GM21528 (cell line): ENCODE measurements at regions not wholly inside any gene's neighbourhood (a gene's known extent, or its start where the extent isn't known, plus 50 kb on each side); places are given as distances from the start of the nearest gene placed in this dataset.

Experiments used
- ATAC-seq: cut with Tn5 transposase; IDR thresholded peaks from one replicate; pipeline ENCODE4 v1.9.1; 2021; ENCODE audit warnings: mild to moderate bottlenecking, moderate library complexity; ENCODE audit not compliant: unreplicated experiment, low FRiP score

- no peak for ATAC-seq
Observed at GRCh38 chr1:14120895-14121294, 420.9 kb downstream of the PRDM2 start.

GRCh38 chr1:14128096-14128495 is 428.1 kb downstream of the PRDM2 start:
- ATAC-seq: no peak

GRCh38 chr1:14129009-14129408 is 429.0 kb downstream of the PRDM2 start:
- ATAC-seq: no peak

- no peak for ATAC-seq
Observed at GRCh38 chr1:14135070-14135469, 435.1 kb downstream of the PRDM2 start.

DNA sequence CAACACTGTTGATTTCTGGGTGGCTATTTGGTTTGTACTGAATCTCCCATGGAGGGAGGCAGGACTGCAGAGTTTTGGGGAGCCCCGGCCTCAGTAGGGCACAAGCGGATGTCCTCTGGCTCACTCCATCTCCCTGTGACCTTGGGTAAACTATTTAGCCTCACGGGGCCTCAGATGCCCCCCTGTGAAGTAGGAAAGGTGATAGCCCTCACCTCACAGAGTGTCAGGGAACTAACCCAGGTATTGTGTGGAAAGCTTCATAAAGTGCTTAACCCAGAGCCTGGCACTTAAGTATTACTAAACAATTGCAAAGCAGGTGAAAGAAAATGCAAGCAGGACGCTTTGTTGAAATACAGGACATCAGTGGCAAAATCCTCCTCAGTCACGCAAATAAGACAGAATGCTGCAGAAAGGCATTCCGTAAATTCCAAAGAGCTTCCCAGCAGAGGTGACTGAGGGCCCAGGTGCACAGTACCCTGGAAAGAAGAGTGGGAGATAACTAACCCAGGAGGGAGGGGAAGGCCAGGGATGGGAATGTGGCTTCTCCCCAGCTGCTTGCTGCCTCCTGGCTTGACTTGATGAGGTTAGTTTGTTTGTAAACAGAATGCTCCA is 436.3 kb downstream of the PRDM2 start:
- ATAC-seq: no peak

- no peak for ATAC-seq
Observed at GRCh38 chr1:14136881-14137280, 436.9 kb downstream of the PRDM2 start.

DNA sequence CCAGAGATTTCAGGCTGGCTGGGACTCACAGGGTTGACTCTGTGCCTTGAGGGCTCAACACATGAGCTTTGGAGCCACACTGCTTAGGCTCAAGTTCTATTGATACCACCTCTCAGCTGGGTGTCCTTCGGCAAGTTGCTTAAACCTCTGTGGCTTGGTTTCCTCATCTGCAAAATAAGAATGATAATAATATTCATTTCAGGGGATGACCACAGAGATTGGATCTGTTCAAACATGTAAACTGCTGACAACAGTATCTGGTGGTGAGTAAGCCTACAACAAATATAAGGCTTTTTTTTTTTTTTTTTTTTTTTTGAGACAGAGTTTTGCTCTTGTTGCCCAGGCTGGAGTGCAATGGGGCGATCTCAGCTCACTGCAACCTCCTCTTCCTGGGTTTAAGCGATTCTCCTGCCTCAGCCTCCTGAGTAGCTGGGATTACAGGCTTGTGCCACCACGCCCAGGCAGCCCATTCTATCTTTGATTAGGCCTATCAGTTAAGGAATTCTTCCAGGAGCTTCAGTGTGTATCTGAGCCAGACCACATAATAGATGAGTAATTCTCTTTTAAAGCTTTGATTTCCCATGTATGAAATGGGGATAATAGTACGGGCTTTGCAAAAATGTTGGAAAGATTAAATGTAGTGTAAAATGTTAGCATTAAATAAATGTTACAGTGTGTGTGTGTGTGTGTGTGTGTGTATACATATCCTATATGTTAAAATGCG is 437.6 kb downstream of the PRDM2 start:
- ATAC-seq: no peak

- no peak for ATAC-seq
Observed at GRCh38 chr1:14138135-14138506, 438.1 kb downstream of the PRDM2 start.

DNA sequence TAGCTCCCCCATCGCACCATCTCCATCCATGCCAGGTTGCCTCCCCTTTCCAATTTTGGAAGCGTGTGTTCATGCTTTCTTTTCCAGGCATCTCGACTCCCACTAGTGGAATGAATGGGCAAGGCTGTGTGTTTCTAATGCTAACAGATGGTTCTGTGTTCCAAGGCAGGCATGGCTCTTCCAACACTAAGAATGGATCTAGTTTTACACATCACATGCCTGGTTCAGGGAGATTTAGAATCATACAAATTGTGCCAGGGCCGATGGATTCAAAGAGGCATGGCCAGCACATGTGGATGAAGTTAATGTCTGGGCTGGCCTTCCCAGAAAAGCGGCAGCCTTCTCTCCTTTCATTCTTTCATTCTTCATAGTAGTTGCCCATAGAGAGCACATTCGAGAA is 438.7 kb downstream of the PRDM2 start:
- ATAC-seq: no peak

GRCh38 chr1:14140831-14141401 is 440.9 kb downstream of the PRDM2 start:
- no peak for ATAC-seq

DNA sequence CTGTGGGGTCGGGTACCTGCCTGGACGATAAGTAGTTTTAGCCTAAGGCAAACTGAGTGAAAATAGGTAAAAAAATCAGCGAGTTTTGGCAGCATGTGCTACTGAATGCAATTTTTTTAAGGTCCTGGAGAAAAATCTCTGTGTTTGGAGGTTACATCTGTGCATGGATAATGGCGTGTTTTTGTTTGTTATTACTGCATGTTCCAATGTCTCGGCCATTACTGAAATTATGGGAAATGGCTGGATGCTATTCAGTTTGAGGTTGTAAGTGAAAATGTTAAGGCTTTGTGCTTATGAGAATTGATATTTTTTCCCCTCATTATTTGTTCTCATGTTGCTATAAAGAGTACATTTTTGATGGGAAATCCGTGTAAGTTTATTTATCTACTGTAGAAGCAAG is 441.7 kb downstream of the PRDM2 start:
- ATAC-seq: no peak

GRCh38 chr1:14142397-14143100 is 442.6 kb downstream of the PRDM2 start:
- no peak for ATAC-seq

- ATAC-seq: no peak
Observed at GRCh38 chr1:14143777-14144176, 443.8 kb downstream of the PRDM2 start.

- ATAC-seq: no peak
Observed at GRCh38 chr1:14148526-14148925, 448.5 kb downstream of the PRDM2 start.

DNA sequence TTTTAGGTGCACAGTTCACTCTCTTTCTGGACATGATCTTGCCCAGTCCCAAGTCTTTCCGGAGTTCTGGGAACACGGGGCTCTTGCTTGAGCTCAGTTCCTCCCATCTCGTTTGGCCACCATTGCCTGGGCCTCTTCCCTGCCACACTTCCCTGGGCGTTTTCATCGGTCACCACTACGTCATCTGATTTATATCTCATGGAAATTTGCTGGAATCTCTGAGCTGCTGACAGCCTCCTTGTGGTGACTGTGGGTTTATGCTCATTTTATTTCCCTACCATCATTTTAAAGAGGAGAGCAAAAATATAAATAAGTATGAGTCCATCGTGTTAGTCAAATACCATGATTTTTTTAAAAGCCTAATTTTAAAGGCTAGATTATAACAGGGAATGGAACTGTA is 449.1 kb upstream of the KAZN start:
- no peak for ATAC-seq

- no peak for ATAC-seq
Observed at GRCh38 chr1:14156543-14156942, 441.9 kb upstream of the KAZN start.

- no peak for ATAC-seq
Observed at GRCh38 chr1:14160781-14161180, 437.7 kb upstream of the KAZN start.

DNA sequence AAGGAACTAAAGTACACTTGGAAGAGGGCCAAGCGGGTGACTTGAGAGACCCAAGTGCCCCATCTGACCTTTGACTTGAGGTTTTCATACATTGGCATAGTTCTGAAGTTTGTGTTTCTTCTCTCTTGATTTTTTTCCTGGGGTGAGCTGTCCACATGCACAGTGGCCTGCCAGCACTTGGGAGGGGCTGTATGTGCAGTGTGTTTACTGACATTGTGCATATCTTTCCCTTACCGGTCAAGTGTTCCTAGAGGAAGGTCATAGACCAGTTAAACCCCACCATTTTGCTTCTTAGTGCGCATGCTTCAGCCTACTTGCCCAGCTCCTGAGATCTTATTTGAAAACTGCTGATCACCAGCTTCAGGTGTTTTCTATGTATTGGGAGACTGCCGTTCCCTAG is 435.2 kb upstream of the KAZN start:
- ATAC-seq: no peak

DNA sequence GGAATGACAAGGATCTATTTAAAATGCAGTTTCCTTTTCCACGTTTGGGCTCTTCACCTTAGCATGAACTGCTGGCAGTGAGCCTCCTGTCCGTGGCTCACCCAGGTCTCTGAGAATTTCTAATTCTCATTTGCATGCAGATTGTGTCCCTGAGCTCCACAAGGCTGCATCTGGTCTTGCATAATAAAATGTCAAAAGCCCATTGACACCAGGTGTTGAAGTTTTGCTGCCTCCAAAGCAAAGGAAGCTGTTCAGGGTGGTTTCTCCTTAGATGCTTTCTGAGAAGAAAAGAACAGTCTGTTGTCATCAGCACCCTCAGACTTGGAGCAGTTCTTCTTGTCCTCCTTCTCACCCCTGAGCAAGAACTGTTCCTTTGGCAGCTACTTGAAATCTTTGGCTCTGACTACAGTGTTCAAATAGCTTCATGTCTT is 433.1 kb upstream of the KAZN start:
- no peak for ATAC-seq

GRCh38 chr1:14167884-14168283 is 430.6 kb upstream of the KAZN start:
- ATAC-seq: no peak

DNA sequence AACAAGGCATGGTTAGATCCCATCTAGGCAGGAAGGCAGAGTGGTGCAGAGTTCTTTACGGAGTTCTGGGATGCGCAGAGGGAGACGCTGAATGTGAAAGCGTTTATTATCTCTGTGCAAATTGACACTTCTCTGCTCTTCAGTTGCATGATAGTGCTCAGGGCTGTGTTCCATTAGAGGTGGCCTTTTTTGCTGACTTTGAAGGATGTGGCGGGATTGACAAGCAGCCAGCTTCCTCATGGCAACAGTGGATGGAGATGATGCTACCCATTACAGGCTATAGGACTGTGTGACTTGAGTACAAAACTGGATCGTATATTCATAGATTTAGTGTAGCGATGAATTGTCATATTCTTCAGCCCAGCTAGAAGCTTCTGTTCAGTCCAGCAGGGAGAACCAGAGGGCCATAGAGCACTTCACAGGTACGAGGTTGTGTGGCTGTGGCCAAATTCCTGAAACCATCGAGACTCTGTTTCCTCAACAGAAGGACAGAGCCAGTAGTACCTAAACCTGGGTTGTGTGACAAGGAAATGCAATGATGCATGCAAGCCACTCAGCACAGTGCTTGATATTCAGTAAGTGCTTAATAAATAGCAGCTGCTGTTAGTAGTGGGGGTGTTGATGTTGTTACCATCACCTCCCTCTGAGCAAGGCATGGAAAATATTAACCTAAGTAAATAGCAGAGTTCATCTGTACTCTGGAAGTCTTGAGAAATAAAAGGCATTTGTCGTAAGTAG is 430.0 kb upstream of the KAZN start:
- no peak for ATAC-seq
